Neural cell (in vitro differentiated cells): ENCODE measurements at regions not wholly inside any gene's neighbourhood (a gene's known extent, or its start where the extent isn't known, plus 50 kb on each side); places are given as distances from the start of the nearest gene placed in this dataset.
A peak's percentile ranks its signal among the peaks of the same experiment; 100 is the strongest.
"Not testable (repeated sequence)": the region's sequence is repeated elsewhere in the genome, so short reads cannot be mapped to it uniquely, and the experiment has no call there.

ENCODE experiments used
- H2AFZ ChIP-seq: fragments of 200-600, 300-800 bp; sonication (generic), shearing (Covaris generic); 2 replicates; pipeline ENCODE4 v1.6.0; 2014; ENCODE audit warnings: low read depth, mild to moderate bottlenecking, antibody characterized with exemption, low read length, moderate library complexity
- H3F3A ChIP-seq: fragments of 200-600 bp; shearing (Covaris generic); 2 replicates; pipeline ENCODE4 v1.6.1; 2016; ENCODE audit warnings: mild to moderate bottlenecking, moderate library complexity, mixed read lengths, antibody characterized with exemption, low read length; ENCODE audit not compliant: insufficient read depth, poor library complexity, severe bottlenecking
- H3K27ac ChIP-seq: fragments of 200-600, 300-800 bp; sonication (generic), shearing (Covaris generic); 2 replicates; pipeline ENCODE4 v1.5.1; 2014; ENCODE audit warnings: mild to moderate bottlenecking, low read length, moderate library complexity
- H3K27me3 ChIP-seq: fragments of 300-800, 200-600 bp; sonication (generic), shearing (Covaris generic); 2 replicates; pipeline ENCODE4 v1.6.0; 2014; ENCODE audit warnings: mild to moderate bottlenecking, low read depth, low read length, moderate library complexity; ENCODE audit not compliant: insufficient read depth
- H3K36me3 ChIP-seq: fragments of 300-800, 200-600 bp; sonication (generic), shearing (Covaris generic); 2 replicates; pipeline ENCODE4 v1.5.1; 2014; ENCODE audit warnings: mild to moderate bottlenecking, antibody characterized with exemption, low read length, moderate library complexity; ENCODE audit not compliant: insufficient read depth
- H3K4me2 ChIP-seq: fragments of 300-800, 200-600 bp; sonication (generic), shearing (Covaris generic); 2 replicates; pipeline ENCODE4 v1.6.0; 2014; ENCODE audit warnings: mild to moderate bottlenecking, low read length
- H3K4me3 ChIP-seq: fragments of 300-800, 200-600 bp; sonication (generic), shearing (Covaris generic); 2 replicates; pipeline ENCODE4 v1.5.1; 2014; ENCODE audit warnings: mild to moderate bottlenecking, low read length, moderate library complexity
- H3K79me2 ChIP-seq: fragments of 200-600 bp; shearing (Covaris generic); replicated peaks from 2 replicates; pipeline ENCODE4 v1.6.0; 2014; ENCODE audit warnings: mild to moderate bottlenecking, low read length, moderate library complexity; ENCODE audit not compliant: insufficient read depth
- H3K9ac ChIP-seq: fragments of 300-800, 200-600 bp; sonication (generic), shearing (Covaris generic); 2 replicates; pipeline ENCODE4 v1.6.1; 2016; ENCODE audit warnings: mild to moderate bottlenecking, low read length, mixed read lengths
- H3K9me2 ChIP-seq: fragments of 200-600 bp; shearing (Covaris generic); 2 replicates; pipeline ENCODE4 v1.6.1; 2016; ENCODE audit warnings: mild to moderate bottlenecking, low read length, mixed read lengths; ENCODE audit not compliant: insufficient read depth
- H3K9me3 ChIP-seq: fragments of 200-600, 300-800 bp; sonication (generic), shearing (Covaris generic); 2 replicates; pipeline ENCODE4 v1.6.1; 2016; ENCODE audit warnings: mild to moderate bottlenecking, mixed run types, low read length, moderate library complexity, mixed read lengths
- H4K20me1 ChIP-seq: fragments of 200-600 bp; shearing (Covaris generic); 2 replicates; pipeline ENCODE4 v1.6.1; 2016; ENCODE audit warnings: mild to moderate bottlenecking, mixed run types; ENCODE audit not compliant: insufficient read depth
- CTCF ChIP-seq: fragments of 450-650 bp; IDR thresholded peaks from 2 replicates; pipeline ENCODE4 v1.5.1; 2014; ENCODE audit warnings: antibody characterized with exemption, mild to moderate bottlenecking, moderate library complexity; ENCODE audit not compliant: poor library complexity, severe bottlenecking
- EP300 ChIP-seq: fragments of 450-650 bp; conservative IDR thresholded peaks from 2 replicates; pipeline ENCODE4 v1.6.1; 2014; ENCODE audit warnings: antibody characterized with exemption, mild to moderate bottlenecking, moderate library complexity; ENCODE audit not compliant: poor library complexity, severe bottlenecking
- EZH2 ChIP-seq: fragments of 200-600, 300-800 bp; shearing (Covaris generic), sonication (generic); IDR thresholded peaks from 2 replicates; pipeline ENCODE4 v1.6.1; 2014; ENCODE audit warnings: antibody characterized with exemption, low read length, borderline replicate concordance, mild to moderate bottlenecking; ENCODE audit not compliant: insufficient read depth, poor library complexity, severe bottlenecking
- MXI1 ChIP-seq: fragments of 450-650 bp; conservative IDR thresholded peaks from 2 replicates; pipeline ENCODE4 v1.6.1; 2014; ENCODE audit warnings: antibody characterized with exemption, mild to moderate bottlenecking; ENCODE audit not compliant: poor library complexity, severe bottlenecking
- POLR2AphosphoS5 ChIP-seq: IDR thresholded peaks from 2 replicates; pipeline ENCODE4 v1.6.1; 2012
- RAD21 ChIP-seq: fragments of 450-650 bp; conservative IDR thresholded peaks from 2 replicates; pipeline ENCODE4 v1.6.1; 2014; ENCODE audit warnings: antibody characterized with exemption, mild to moderate bottlenecking, moderate library complexity
- SMC3 ChIP-seq: fragments of 450-650 bp; conservative IDR thresholded peaks from 2 replicates; pipeline ENCODE4 v1.6.1; 2014; ENCODE audit warnings: antibody characterized with exemption, mild to moderate bottlenecking, moderate library complexity; ENCODE audit not compliant: poor library complexity
- TAF1 ChIP-seq: IDR thresholded peaks from 2 replicates; pipeline ENCODE4 v1.6.1; 2012; ENCODE audit warnings: low read depth
- TF ChIP-seq, protein P1 (sequence below): IDR thresholded peaks from 2 replicates; pipeline ENCODE4 v1.6.1; 2012; ENCODE audit warnings: borderline replicate concordance

DNA sequence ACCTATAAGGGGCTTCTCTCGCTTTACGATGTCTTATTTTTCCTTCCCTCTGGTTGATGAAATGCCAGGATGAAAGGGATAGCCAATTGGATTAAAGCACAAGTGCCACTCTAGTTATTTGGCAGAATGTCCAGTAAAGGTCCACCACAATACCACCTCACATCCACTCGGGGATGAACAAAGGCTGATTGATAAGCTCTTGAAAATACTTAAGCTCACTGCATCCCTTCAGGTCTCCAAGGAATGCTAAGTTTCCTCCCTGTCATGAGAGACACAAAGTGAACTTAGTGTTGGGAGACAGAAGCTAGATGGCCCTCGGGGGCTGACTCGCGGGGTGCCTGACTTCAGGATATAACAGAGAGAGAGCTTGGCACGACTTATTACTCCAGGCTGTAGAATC, 185.9 kb upstream of the ZNF644 start:
- not testable (repeated sequence) for H3K27me3 ChIP-seq, H2AFZ ChIP-seq, H4K20me1 ChIP-seq, H3K4me3 ChIP-seq, H3K9ac ChIP-seq, H3K36me3 ChIP-seq, H3F3A ChIP-seq, H3K79me2 ChIP-seq, H3K9me3 ChIP-seq, H3K9me2 ChIP-seq, H3K4me2 ChIP-seq
- H3K27ac ChIP-seq, result peak overlapping the region; percentile 24

DNA sequence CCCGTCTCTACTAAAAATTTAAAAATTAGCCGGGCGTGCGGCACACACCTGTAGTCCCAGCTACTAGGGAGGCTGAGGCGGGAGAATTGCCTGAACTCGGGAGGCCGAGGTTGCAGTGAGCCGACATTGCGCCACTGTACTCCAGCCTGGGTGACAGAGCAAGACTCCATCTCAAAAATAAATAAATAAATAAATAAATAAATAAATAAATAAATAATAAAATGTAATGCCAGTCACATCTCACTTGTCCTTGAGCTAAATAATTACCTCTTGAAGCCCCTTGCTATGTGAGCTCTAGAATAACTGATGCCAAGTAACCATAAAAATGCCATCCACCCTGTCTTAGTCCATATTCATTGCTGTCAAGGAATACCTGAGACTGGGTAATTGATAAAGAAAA, 182.3 kb upstream of the ZNF644 start:
- H3F3A ChIP-seq, H3K79me2 ChIP-seq, H3K27ac ChIP-seq, H3K9me3 ChIP-seq, H3K9ac ChIP-seq, H2AFZ ChIP-seq, H3K9me2 ChIP-seq, H4K20me1 ChIP-seq, H3K27me3 ChIP-seq, H3K4me3 ChIP-seq, H3K36me3 ChIP-seq, H3K4me2 ChIP-seq: not testable (repeated sequence)

GRCh38 chr1:91201694-91202093, 179.9 kb upstream of the ZNF644 start:
- Histone ChIP-seq H3K36me3 (no peaks in the 10 kb centered on the region), H3K4me3 (no peak overlapping the region), H3K9me2 (no peaks in the 10 kb centered on the region), H2AFZ (no peak overlapping the region), H3K27ac (no peak overlapping the region), H3K9me3 (no peaks in the 10 kb centered on the region), H4K20me1 (no peaks in the 10 kb centered on the region), H3K27me3 (peaks cover 16% of the 10 kb centered on the region), H3F3A (peaks cover 6% of the 10 kb centered on the region), H3K79me2 (no peaks in the 10 kb centered on the region), H3K9ac (no peak overlapping the region), H3K4me2 (no peak overlapping the region)
- TF ChIP-seq EP300 (peak; percentile 93), EZH2 (no peak), RAD21 (no peak), CTCF (no peak), POLR2AphosphoS5 (peak; percentile 94), MXI1 (no peak), TAF1 (no peak), SMC3 (no peak)
- TF ChIP-seq, protein P1, sequence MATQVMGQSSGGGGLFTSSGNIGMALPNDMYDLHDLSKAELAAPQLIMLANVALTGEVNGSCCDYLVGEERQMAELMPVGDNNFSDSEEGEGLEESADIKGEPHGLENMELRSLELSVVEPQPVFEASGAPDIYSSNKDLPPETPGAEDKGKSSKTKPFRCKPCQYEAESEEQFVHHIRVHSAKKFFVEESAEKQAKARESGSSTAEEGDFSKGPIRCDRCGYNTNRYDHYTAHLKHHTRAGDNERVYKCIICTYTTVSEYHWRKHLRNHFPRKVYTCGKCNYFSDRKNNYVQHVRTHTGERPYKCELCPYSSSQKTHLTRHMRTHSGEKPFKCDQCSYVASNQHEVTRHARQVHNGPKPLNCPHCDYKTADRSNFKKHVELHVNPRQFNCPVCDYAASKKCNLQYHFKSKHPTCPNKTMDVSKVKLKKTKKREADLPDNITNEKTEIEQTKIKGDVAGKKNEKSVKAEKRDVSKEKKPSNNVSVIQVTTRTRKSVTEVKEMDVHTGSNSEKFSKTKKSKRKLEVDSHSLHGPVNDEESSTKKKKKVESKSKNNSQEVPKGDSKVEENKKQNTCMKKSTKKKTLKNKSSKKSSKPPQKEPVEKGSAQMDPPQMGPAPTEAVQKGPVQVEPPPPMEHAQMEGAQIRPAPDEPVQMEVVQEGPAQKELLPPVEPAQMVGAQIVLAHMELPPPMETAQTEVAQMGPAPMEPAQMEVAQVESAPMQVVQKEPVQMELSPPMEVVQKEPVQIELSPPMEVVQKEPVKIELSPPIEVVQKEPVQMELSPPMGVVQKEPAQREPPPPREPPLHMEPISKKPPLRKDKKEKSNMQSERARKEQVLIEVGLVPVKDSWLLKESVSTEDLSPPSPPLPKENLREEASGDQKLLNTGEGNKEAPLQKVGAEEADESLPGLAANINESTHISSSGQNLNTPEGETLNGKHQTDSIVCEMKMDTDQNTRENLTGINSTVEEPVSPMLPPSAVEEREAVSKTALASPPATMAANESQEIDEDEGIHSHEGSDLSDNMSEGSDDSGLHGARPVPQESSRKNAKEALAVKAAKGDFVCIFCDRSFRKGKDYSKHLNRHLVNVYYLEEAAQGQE, result peak; percentile 54
